A549 (cell line): ENCODE measurements at regions not wholly inside any gene's neighbourhood (a gene's known extent, or its start where the extent isn't known, plus 50 kb on each side); places are given as distances from the start of the nearest gene placed in this dataset.

Experiments used
- ATAC-seq, 2 experiments: fragments of 200-7000 bp in 1 of 2; fragments of >200 bp in 1 of 2; cut with Nextera tagmentation in 1 of 2; cut with Tn5 transposase in 1 of 2; 3 replicates each; pipeline versions ENCODE4 v1.8.0 to v1.9.1; 2018 to 2020; ENCODE audit warnings: mild to moderate bottlenecking in 1 of 2, moderate library complexity in 1 of 2
- CTCF ChIA-PET: fragments of 300-600 bp; sonication (Branson Sonifier 250); formaldehyde crosslinking; extraction: SDS; loops from one replicate; lab custom pipeline; 2021; ENCODE audit warnings: antibody characterized with exemption, inconsistent platforms; lab: Yijun Ruan, JAX
- POLR2A ChIA-PET: fragments of 350-600 bp; formaldehyde crosslinking; extraction: SDS; loops from one replicate; lab custom pipeline; 2021; ENCODE audit warnings: antibody characterized with exemption, inconsistent platforms; lab: Yijun Ruan, JAX
- DNase-seq, 2 experiments: peaks; one replicate each; pipeline versions ENCODE4 v3.0.0 to v3.0.0-alpha.2; 2011 to 2016; ENCODE audit warnings: low read depth in 1 of 2, low spot score in 1 of 2
- FAIRE-seq: peaks from 2 replicates; lab custom pipeline; 2011; peaks lifted over from hg19 to GRCh38; lab: Jason Lieb, UNC
- H3K27ac ChIP-seq, 2 experiments: fragments of >200 bp; sonication (Bioruptor Twin); formaldehyde crosslinking; 3 replicates each; pipeline ENCODE4 v1.5.1; 2016 to 2017
- H3K4me1 ChIP-seq: fragments of >200 bp; sonication (Bioruptor Twin); formaldehyde crosslinking; 3 replicates; pipeline ENCODE4 v1.6.1; 2016
- H3K4me2 ChIP-seq: fragments of >200 bp; sonication (Bioruptor Twin); formaldehyde crosslinking; 3 replicates; pipeline ENCODE4 v1.6.1; 2016
- H3K4me3 ChIP-seq: fragments of >200 bp; sonication (Bioruptor Twin); formaldehyde crosslinking; 3 replicates; pipeline ENCODE4 v1.5.1; 2016
- H3K9me3 ChIP-seq: fragments of >200 bp; sonication (Bioruptor Twin); formaldehyde crosslinking; 3 replicates; pipeline ENCODE4 v1.6.1; 2016
- BHLHE40 ChIP-seq: IDR thresholded peaks from 2 replicates; pipeline ENCODE4 v1.6.1; 2012; ENCODE audit warnings: low read depth, low read length, inconsistent platforms
- CBX2 ChIP-seq: fragments of 200-600 bp; sonication (generic); IDR thresholded peaks from 2 replicates; pipeline ENCODE4 v1.6.1; 2016; ENCODE audit warnings: low read depth, mild to moderate bottlenecking, borderline replicate concordance
- CEBPB ChIP-seq, 2 experiments: fragments of >200 bp in 1 of 2; sonication (Bioruptor Twin) in 1 of 2; formaldehyde crosslinking in 1 of 2; IDR thresholded peaks; 2 replicates each; pipeline ENCODE4 v1.6.1; 2012 to 2016
- CHD4 ChIP-seq: fragments of 200-600 bp; sonication (generic); IDR thresholded peaks from 2 replicates; pipeline ENCODE4 v1.6.1; 2016; ENCODE audit warnings: antibody characterized with exemption, mild to moderate bottlenecking, borderline replicate concordance
- EHF ChIP-seq: fragments of 250-450 bp; sonication (Bioruptor Pico); IDR thresholded peaks from 2 replicates; pipeline ENCODE4 v1.5.0; 2020; ENCODE audit warnings: mild to moderate bottlenecking
- FOSB ChIP-seq: fragments of 250-450 bp; sonication (Bioruptor Pico); IDR thresholded peaks from 2 replicates; pipeline ENCODE4 v1.5.0; 2020; ENCODE audit warnings: mild to moderate bottlenecking, moderate library complexity
- FOSL2 ChIP-seq, 2 experiments: fragments of 450-650 bp in 1 of 2; fragments of >200 bp in 1 of 2; sonication (Bioruptor Twin) in 1 of 2; formaldehyde crosslinking; IDR thresholded peaks; 2 replicates each; pipeline versions ENCODE4 v1.5.0 to v1.6.1; 2016 to 2020; ENCODE audit warnings: mild to moderate bottlenecking in 1 of 2, moderate library complexity in 1 of 2
- FOXS1 ChIP-seq: fragments of 250-450 bp; sonication (Bioruptor Pico); IDR thresholded peaks from 2 replicates; pipeline ENCODE4 v1.5.0; 2020; ENCODE audit warnings: mild to moderate bottlenecking, moderate library complexity
- HOXB5 ChIP-seq: fragments of 250-450 bp; sonication (Bioruptor Pico); IDR thresholded peaks from 2 replicates; pipeline ENCODE4 v1.5.0; 2020; ENCODE audit warnings: mild to moderate bottlenecking, moderate library complexity
- JUN ChIP-seq, 2 experiments: fragments of >200 bp; sonication (Bioruptor Twin); formaldehyde crosslinking; IDR thresholded peaks; 2 replicates in 1 of 2; 3 replicates in 1 of 2; pipeline ENCODE4 v1.6.1; 2016 to 2017
- JUNB ChIP-seq: fragments of >200 bp; sonication (Bioruptor Twin); formaldehyde crosslinking; IDR thresholded peaks from 2 replicates; pipeline ENCODE4 v1.6.1; 2016
- KDM1A ChIP-seq: fragments of 200-600 bp; sonication (generic); IDR thresholded peaks from 2 replicates; pipeline ENCODE4 v1.6.1; 2016; ENCODE audit warnings: low read depth, mild to moderate bottlenecking
- KDM5A ChIP-seq: fragments of 200-600 bp; sonication (generic); IDR thresholded peaks from 2 replicates; pipeline ENCODE4 v1.6.1; 2016; ENCODE audit warnings: antibody characterized with exemption, mild to moderate bottlenecking
- MAFK ChIP-seq: fragments of 450-650 bp; IDR thresholded peaks from 2 replicates; pipeline ENCODE4 v1.6.1; 2014; ENCODE audit not compliant: partially characterized antibody
- MAZ ChIP-seq: fragments of 150-350 bp; IDR thresholded peaks from 2 replicates; pipeline ENCODE4 v1.6.1; 2014; ENCODE audit warnings: antibody characterized with exemption, low read depth, low read length, borderline replicate concordance
- POLR2A ChIP-seq: IDR thresholded peaks from 2 replicates; pipeline ENCODE4 v1.6.1; 2012; ENCODE audit warnings: mild to moderate bottlenecking, low read length
- POLR2AphosphoS2 ChIP-seq: conservative IDR thresholded peaks from 2 replicates; pipeline ENCODE4 v1.6.1; 2012; ENCODE audit warnings: low read length, improper control_type of control experiment, inconsistent platforms
- RAD21 ChIP-seq, 2 experiments: fragments of >200 bp in 1 of 2; sonication (Bioruptor Twin) in 1 of 2; formaldehyde crosslinking in 1 of 2; IDR thresholded peaks in 1 of 2; conservative IDR thresholded peaks in 1 of 2; 2 replicates in 1 of 2; 3 replicates in 1 of 2; pipeline ENCODE4 v1.6.1; 2012 to 2018; ENCODE audit warnings: inconsistent platforms in 1 of 2
- SMC3 ChIP-seq: fragments of >200 bp; sonication (Bioruptor Twin); formaldehyde crosslinking; IDR thresholded peaks from 3 replicates; pipeline ENCODE4 v1.6.1; 2018; ENCODE audit warnings: inconsistent platforms
- SREBF2 ChIP-seq: fragments of 450-650 bp; IDR thresholded peaks from 2 replicates; pipeline ENCODE4 v1.6.1; 2014; ENCODE audit warnings: mild to moderate bottlenecking, moderate library complexity
- ZNF302 ChIP-seq: fragments of 250-450 bp; sonication (Bioruptor Pico); IDR thresholded peaks from 2 replicates; pipeline ENCODE4 v1.9.0; 2021; ENCODE audit warnings: inconsistent platforms, mild to moderate bottlenecking, moderate library complexity
- WGBS: methylation state at CpG from one replicate; pipeline ENCODE4 v1.1.6; 2017; ENCODE audit errors: missing lambda C conversion rate; 5-methylcytosine and 5-hydroxymethylcytosine counted together
- TF ChIP-seq, protein P1 (sequence below): fragments of 450-650 bp; IDR thresholded peaks from 2 replicates; pipeline ENCODE4 v1.6.1; 2014; ENCODE audit warnings: antibody characterized with exemption
- TF ChIP-seq, protein P2 (sequence below): fragments of >200 bp; sonication (Bioruptor Twin); formaldehyde crosslinking; IDR thresholded peaks from 2 replicates; pipeline ENCODE4 v1.6.1; 2016
- TF ChIP-seq, protein P3 (sequence below): IDR thresholded peaks from 2 replicates; pipeline ENCODE4 v1.6.1; 2012; ENCODE audit warnings: low read depth, borderline replicate concordance
- TF ChIP-seq, protein P4 (sequence below): fragments of 250-450 bp; sonication (Bioruptor Pico); IDR thresholded peaks from 2 replicates; pipeline ENCODE4 v1.5.0; 2020; ENCODE audit warnings: low read depth, mild to moderate bottlenecking, moderate library complexity
- TF ChIP-seq, protein P5 (sequence below): fragments of >200 bp; sonication (Bioruptor Twin); formaldehyde crosslinking; IDR thresholded peaks from 3 replicates; pipeline ENCODE4 v1.5.1; 2016

DNA sequence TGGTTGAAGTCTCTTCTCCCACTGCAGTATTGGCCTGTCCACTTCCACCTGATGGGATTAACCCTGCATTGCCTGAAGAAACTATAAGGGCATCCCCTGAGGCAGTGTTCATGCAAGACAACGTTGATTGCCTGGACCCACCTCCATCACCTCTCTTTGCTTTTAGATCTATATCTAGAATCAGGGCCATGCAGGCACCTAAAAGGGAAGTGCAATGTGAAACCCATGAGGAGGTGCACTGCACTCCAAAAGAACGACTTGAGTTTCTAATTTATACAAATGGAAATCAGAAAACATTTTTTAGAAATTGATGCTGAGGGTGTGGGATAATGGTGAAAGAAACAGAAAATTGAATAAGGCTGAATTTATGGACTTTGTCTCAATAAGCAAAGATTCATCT, 694.4 kb downstream of the TRAM1L1 start:
- 2% methylated on average over 2 of the region's 2 CpGs for WGBS
- no peaks in the 10 kb centered on the region for H3K9me3 ChIP-seq
- FAIRE-seq (no peak), ATAC-seq (no peak), DNase-seq (no peak)
- CTCF ChIA-PET, result no interaction called here
- POLR2A ChIA-PET, result no interaction called here
- H3K4me2 ChIP-seq, result no peak overlapping the region
- TF ChIP-seq CEBPB (IDR thresholded peaks at IDR 0.05) (no peak), FOSB (CRISPR knock-in tag) (no peak), KDM1A (no peak), HOXB5 (CRISPR knock-in tag) (no peak), RAD21 (conservative IDR thresholded peaks at IDR 0.05 in 1 of 2, IDR thresholded peaks at IDR 0.05 in 1 of 2) (no peak), CBX2 (no peak), ZNF302 (CRISPR knock-in tag) (no peak), KDM5A (no peak), JUN (IDR thresholded peaks at IDR 0.05) (no peak), JUNB (no peak), FOSL2 (IDR thresholded peaks at IDR 0.05) (no peak), FOSL2 (CRISPR knock-in tag; IDR thresholded peaks at IDR 0.05) (no peak), MAZ (no peak), POLR2AphosphoS2 (no peak)
- TF ChIP-seq, protein P1, sequence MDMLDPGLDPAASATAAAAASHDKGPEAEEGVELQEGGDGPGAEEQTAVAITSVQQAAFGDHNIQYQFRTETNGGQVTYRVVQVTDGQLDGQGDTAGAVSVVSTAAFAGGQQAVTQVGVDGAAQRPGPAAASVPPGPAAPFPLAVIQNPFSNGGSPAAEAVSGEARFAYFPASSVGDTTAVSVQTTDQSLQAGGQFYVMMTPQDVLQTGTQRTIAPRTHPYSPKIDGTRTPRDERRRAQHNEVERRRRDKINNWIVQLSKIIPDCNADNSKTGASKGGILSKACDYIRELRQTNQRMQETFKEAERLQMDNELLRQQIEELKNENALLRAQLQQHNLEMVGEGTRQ, result no peak
- H3K4me3 ChIP-seq, result no peak overlapping the region
- H3K4me1 ChIP-seq, result no peaks in the 10 kb centered on the region
- no peak overlapping the region for H3K27ac ChIP-seq

DNA sequence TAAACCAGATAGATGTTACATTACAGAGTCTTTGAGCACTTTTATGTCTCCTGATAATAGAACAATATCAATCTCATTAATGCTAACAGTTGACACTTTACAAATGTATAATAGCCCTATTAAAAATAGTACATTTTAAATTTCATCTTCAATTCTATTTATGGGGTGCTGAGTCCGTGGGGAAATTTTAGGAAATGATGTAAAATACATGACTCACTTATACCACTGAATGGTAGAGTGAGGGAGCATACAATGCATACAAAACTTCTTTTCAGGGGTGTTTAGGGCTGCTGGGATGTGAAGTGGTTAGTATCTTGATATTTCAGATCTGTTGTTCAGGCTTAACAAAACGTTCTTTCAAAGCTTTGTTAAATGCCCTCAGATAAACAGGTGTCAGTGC, 696.2 kb downstream of the TRAM1L1 start:
- Histone ChIP-seq H3K9me3 (no peaks in the 10 kb centered on the region), H3K4me3 (no peak overlapping the region), H3K4me1 (no peaks in the 10 kb centered on the region), H3K4me2 (no peak overlapping the region)
- ATAC-seq (no peak), DNase-seq (no peak), FAIRE-seq (no peak)
- CTCF ChIA-PET, result no interaction called here
- no peak for TF ChIP-seq SREBF2
- TF ChIP-seq, protein P2, sequence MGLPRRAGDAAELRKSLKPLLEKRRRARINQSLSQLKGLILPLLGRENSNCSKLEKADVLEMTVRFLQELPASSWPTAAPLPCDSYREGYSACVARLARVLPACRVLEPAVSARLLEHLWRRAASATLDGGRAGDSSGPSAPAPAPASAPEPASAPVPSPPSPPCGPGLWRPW, result no peak
- no peak for TF ChIP-seq ZNF302 (CRISPR knock-in tag)
- TF ChIP-seq, protein P3, sequence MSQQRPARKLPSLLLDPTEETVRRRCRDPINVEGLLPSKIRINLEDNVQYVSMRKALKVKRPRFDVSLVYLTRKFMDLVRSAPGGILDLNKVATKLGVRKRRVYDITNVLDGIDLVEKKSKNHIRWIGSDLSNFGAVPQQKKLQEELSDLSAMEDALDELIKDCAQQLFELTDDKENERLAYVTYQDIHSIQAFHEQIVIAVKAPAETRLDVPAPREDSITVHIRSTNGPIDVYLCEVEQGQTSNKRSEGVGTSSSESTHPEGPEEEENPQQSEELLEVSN, result no peak
- TF ChIP-seq SMC3, result no peak
- no peak for TF ChIP-seq MAFK
- TF ChIP-seq, protein P4, sequence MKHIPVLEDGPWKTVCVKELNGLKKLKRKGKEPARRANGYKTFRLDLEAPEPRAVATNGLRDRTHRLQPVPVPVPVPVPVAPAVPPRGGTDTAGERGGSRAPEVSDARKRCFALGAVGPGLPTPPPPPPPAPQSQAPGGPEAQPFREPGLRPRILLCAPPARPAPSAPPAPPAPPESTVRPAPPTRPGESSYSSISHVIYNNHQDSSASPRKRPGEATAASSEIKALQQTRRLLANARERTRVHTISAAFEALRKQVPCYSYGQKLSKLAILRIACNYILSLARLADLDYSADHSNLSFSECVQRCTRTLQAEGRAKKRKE, result no peak
- no peak for TF ChIP-seq JUN (IDR thresholded peaks at IDR 0.05)
- no peak for TF ChIP-seq POLR2A
- no peak for TF ChIP-seq FOSB (CRISPR knock-in tag)
- TF ChIP-seq FOXS1 (CRISPR knock-in tag), result no peak
- no peak for TF ChIP-seq BHLHE40
- TF ChIP-seq CHD4, result no peak
- TF ChIP-seq, protein P5, sequence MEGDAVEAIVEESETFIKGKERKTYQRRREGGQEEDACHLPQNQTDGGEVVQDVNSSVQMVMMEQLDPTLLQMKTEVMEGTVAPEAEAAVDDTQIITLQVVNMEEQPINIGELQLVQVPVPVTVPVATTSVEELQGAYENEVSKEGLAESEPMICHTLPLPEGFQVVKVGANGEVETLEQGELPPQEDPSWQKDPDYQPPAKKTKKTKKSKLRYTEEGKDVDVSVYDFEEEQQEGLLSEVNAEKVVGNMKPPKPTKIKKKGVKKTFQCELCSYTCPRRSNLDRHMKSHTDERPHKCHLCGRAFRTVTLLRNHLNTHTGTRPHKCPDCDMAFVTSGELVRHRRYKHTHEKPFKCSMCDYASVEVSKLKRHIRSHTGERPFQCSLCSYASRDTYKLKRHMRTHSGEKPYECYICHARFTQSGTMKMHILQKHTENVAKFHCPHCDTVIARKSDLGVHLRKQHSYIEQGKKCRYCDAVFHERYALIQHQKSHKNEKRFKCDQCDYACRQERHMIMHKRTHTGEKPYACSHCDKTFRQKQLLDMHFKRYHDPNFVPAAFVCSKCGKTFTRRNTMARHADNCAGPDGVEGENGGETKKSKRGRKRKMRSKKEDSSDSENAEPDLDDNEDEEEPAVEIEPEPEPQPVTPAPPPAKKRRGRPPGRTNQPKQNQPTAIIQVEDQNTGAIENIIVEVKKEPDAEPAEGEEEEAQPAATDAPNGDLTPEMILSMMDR, result no peak
- no peak for TF ChIP-seq EHF
- TF ChIP-seq HOXB5 (CRISPR knock-in tag), result no peak
- TF ChIP-seq, all 56 proteins: peak for 0
- no peak overlapping the region for H3K27ac ChIP-seq
- 3% methylated on average over 2 of the region's 2 CpGs for WGBS
- POLR2A ChIA-PET, result no interaction called here
